ENCODE measurements at regions not wholly inside any gene's neighbourhood (a gene's known extent, or its start where the extent isn't known, plus 50 kb on each side); places are given as distances from the start of the nearest gene placed in this dataset.

DNA sequence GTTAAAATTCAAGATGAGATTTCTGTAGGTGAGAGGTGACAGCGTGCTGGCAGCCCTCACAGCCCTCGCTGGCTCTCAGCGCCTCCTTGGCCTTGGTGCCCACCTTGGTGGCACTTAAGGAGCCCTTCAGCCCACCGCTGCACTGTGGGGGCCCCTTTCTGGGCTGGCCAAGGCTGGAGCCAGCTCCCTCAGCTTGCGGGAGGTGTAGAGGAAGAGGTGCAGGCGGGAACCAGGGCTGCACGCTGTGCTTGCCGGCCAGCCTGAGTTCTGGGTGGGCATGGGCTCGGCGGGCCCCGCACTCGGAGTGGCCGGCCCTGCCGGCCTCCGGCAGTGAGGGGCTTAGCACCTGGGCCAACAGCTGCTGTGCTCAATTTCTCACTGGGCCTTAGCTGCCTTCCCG, 320.0 kb upstream of the VWC2 start:
- whole genome bisulfite sequencing, 2 donors, result 88 to 91% methylated on average over 13 to 14 of the region's 16 CpGs
- no peak overlapping the region for H3K27ac ChIP-seq
- H3K4me3 ChIP-seq, result no peak overlapping the region
- no peaks in the 10 kb centered on the region for H3K4me1 ChIP-seq
- no peaks in the 10 kb centered on the region for H3K27me3 ChIP-seq
- H3K9me3 ChIP-seq, result no peaks in the 10 kb centered on the region
- H3K36me3 ChIP-seq, result no peaks in the 10 kb centered on the region
- TF ChIP-seq, protein P1, sequence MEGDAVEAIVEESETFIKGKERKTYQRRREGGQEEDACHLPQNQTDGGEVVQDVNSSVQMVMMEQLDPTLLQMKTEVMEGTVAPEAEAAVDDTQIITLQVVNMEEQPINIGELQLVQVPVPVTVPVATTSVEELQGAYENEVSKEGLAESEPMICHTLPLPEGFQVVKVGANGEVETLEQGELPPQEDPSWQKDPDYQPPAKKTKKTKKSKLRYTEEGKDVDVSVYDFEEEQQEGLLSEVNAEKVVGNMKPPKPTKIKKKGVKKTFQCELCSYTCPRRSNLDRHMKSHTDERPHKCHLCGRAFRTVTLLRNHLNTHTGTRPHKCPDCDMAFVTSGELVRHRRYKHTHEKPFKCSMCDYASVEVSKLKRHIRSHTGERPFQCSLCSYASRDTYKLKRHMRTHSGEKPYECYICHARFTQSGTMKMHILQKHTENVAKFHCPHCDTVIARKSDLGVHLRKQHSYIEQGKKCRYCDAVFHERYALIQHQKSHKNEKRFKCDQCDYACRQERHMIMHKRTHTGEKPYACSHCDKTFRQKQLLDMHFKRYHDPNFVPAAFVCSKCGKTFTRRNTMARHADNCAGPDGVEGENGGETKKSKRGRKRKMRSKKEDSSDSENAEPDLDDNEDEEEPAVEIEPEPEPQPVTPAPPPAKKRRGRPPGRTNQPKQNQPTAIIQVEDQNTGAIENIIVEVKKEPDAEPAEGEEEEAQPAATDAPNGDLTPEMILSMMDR (IDR thresholded peaks at IDR 0.05), result no peak
- no peak for TF ChIP-seq EP300 (IDR thresholded peaks at IDR 0.05)
- no peak for TF ChIP-seq POLR2A (IDR thresholded peaks at IDR 0.05)
- no peak for DNase-seq (ENCODE audit: low spot score in 2 of 2)

DNA sequence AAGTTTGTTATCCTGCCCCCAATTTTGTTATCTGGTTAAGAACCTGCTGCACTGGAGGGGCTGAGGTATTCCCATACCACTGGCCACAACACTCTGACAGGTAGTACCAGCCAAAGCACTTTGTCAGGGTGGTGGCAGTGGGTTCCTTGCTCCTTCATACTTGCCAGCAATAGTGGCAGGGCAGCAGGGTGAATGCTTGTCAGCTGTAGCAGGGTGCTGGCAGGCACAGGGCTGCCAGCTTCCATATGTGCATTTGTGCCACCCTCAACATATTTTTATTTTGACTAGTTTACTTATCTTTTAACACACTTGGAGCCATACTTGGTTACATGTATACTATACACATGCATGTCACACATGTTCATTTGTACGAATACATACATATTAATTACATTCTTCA, 294.0 kb upstream of the VWC2 start:
- Histone ChIP-seq H3K4me1 (no peaks in the 10 kb centered on the region), H3K9me3 (peaks cover 0 to 6% (median 0%) of the 10 kb centered on the region in 4 donors), H3K36me3 (no peaks in the 10 kb centered on the region), H3K27me3 (no peaks in the 10 kb centered on the region), H3K4me3 (no peak overlapping the region), H3K27ac (no peak overlapping the region)
- DNase-seq (ENCODE audit: low spot score in 2 of 2), result no peak
- TF ChIP-seq POLR2A (IDR thresholded peaks at IDR 0.05) (no peak), EP300 (IDR thresholded peaks at IDR 0.05) (no peak)
- TF ChIP-seq, protein P1 (IDR thresholded peaks at IDR 0.05), result no peak
- 45 to 53% methylated on average over 1 of the region's 1 CpG for WGBS, 2 donors

DNA sequence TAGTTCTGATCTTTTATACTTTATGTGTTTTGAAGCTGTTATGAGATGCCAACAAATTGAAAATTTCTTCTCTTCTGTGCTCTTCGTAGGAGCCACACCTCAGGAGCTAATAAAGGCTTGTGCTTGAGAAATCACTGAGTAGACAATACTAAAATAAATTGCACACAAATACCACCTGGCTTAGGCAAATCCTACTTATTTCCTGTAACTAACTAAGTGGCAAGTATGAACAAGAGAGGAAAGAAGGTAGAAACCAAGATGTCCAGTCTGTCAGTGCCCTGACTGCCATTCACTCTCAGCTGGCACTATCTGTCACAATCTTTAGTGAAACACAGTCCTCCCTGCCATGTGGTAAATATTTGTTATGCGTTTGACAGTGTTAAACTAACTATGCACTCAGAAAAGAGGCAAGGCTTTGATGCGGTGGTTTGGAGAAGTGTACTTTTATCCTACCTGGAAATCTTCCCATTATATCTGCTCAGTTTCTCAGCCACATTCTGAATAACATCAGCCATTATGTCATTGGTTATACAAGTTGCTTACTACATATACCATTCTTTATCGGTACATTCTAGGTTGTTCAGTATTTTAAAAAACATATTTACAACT, 293.4 kb upstream of the VWC2 start:
- TF ChIP-seq, protein P1 (IDR thresholded peaks at IDR 0.05), result no peak
- TF ChIP-seq EP300 (IDR thresholded peaks at IDR 0.05) (no peak), POLR2A (IDR thresholded peaks at IDR 0.05) (no peak)
- DNase-seq (ENCODE audit: low spot score in 2 of 2), result no peak
- H3K27me3 ChIP-seq, result no peaks in the 10 kb centered on the region
- peaks cover 0 to 6% (median 0%) of the 10 kb centered on the region in 4 donors for H3K9me3 ChIP-seq
- H3K4me1 ChIP-seq, result no peaks in the 10 kb centered on the region
- WGBS, 2 donors, result 83 to 85% methylated on average over 4 of the region's 4 CpGs
- no peaks in the 10 kb centered on the region for H3K36me3 ChIP-seq
- no peak overlapping the region for H3K4me3 ChIP-seq
- H3K27ac ChIP-seq, result no peak overlapping the region

DNA sequence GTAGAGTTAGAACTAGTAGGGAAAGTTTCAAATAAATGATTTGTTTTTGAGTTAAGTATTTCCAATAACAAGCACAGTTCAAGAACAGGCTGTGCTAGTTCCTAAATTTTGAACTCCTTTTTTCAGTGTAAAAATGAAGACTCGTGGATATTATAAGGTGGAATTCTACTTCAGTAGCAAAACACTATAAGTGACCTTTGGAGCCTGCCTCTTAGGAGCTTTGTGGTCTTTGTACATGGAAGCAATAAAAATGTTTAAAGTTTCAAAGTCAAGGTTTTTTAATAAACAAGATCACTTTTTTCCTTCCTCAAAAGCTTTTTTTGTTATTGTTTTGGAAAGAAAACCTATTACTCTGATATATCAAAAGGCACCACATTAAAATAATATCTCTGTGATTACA, 292.4 kb upstream of the VWC2 start:
- Histone ChIP-seq H3K4me3 (no peak overlapping the region), H3K27ac (no peak overlapping the region), H3K27me3 (no peaks in the 10 kb centered on the region), H3K36me3 (no peaks in the 10 kb centered on the region), H3K4me1 (no peaks in the 10 kb centered on the region), H3K9me3 (peaks cover 0 to 6% (median 0%) of the 10 kb centered on the region in 4 donors)
- DNase-seq (ENCODE audit: low spot score in 2 of 2), result no peak
- 26 to 36% methylated on average over 1 of the region's 1 CpG for WGBS, 2 donors
- TF ChIP-seq, protein P1 (IDR thresholded peaks at IDR 0.05), result no peak
- TF ChIP-seq POLR2A (IDR thresholded peaks at IDR 0.05) (no peak), EP300 (IDR thresholded peaks at IDR 0.05) (no peak)

DNA sequence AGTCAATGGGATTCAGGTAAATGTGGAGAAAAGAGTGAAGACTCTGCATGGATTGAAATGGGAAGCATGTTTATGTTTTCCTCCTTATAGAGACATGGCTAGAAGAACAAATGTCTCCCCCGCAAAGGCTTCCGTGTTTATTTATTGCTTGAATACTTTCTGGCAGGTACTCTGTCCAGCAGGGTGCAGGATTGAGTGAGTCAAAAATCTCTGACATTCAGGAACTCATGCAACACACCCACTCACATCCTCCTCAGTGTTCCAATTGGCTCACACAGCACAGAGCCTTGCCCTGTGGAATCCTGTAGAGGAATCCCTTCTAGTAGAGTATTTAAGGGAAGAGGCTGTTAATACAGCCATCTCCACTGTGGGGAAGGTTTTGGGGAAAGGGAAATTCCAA, 290.3 kb upstream of the VWC2 start:
- Histone ChIP-seq H3K4me1 (no peaks in the 10 kb centered on the region), H3K36me3 (no peaks in the 10 kb centered on the region), H3K27ac (no peak overlapping the region), H3K27me3 (no peaks in the 10 kb centered on the region), H3K9me3 (peaks cover 0 to under 1% (median 0%) of the 10 kb centered on the region in 4 donors), H3K4me3 (no peak overlapping the region)
- 37 to 43% methylated on average over 2 of the region's 2 CpGs for WGBS, 2 donors
- DNase-seq (ENCODE audit: low spot score in 2 of 2), result no peak
- TF ChIP-seq EP300 (IDR thresholded peaks at IDR 0.05), result no peak
- no peak for TF ChIP-seq POLR2A (IDR thresholded peaks at IDR 0.05)
- TF ChIP-seq, protein P1 (IDR thresholded peaks at IDR 0.05), result no peak
